HepG2 (cell line): ENCODE measurements at regions not wholly inside any gene's neighbourhood (a gene's known extent, or its start where the extent isn't known, plus 50 kb on each side); places are given as distances from the start of the nearest gene placed in this dataset.

Experiments used
- EZH2 ChIP-seq: conservative IDR thresholded peaks from 2 replicates; pipeline ENCODE4 v1.6.1; 2012; ENCODE audit warnings: mild to moderate bottlenecking, low read depth, low read length, moderate library complexity
- FOXA3 ChIP-seq: IDR thresholded peaks from 2 replicates; pipeline ENCODE4 v1.6.1; 2016; ENCODE audit warnings: missing genetic modification reagents, missing compliant biosample characterization
- MAX ChIP-seq: IDR thresholded peaks from 2 replicates; pipeline ENCODE4 v1.6.1; 2012; ENCODE audit warnings: inconsistent platforms
- RNF2 ChIP-seq: fragments of 450-650 bp; conservative IDR thresholded peaks from 2 replicates; pipeline ENCODE4 v1.6.1; 2016; ENCODE audit warnings: low read depth
- SMAD1 ChIP-seq: sonication (generic); formaldehyde crosslinking; IDR thresholded peaks from 2 replicates; pipeline ENCODE4 v1.4.0; 2020; ENCODE audit warnings: missing genetic modification reagents, low read depth, mild to moderate bottlenecking, borderline replicate concordance
- ZNF644 ChIP-seq: IDR thresholded peaks from 2 replicates; pipeline ENCODE4 v1.6.1; 2016; ENCODE audit warnings: low read depth
- TF ChIP-seq, protein P1 (sequence below), 2 experiments: IDR thresholded peaks; 2 replicates each; pipeline ENCODE4 v1.6.1; 2011 to 2012; ENCODE audit warnings: low read length in 2 of 2, borderline replicate concordance in 1 of 2, low read depth in 1 of 2, mild to moderate bottlenecking in 1 of 2, moderate library complexity in 1 of 2

DNA sequence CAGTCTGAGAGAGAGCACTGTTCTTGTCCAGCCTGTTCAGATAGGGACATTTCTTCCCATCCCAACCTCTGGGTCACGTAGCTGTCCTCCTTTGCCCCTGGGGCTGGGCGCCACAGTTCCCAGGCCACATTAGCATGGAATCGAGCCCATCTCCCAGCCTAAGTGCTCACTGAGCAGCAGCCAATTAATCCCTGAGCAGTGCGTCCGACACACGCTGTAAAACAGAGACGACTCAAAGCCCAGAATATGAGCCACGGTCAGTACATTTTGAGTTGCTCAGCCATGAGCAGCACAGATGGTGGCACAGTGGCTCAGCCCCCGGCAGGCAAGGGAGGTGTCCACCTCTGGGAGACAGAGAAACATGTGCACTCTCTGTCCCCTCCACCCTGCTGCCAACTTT is 267.4 kb downstream of the NPHP4 start:
- TF ChIP-seq FOXA3 (CRISPR knock-in tag) = no peak
- TF ChIP-seq RNF2 = no peak
- TF ChIP-seq MAX = no peak
- no peak for TF ChIP-seq ZNF644 (CRISPR knock-in tag)
- TF ChIP-seq SMAD1 = no peak
- TF ChIP-seq, protein P1, sequence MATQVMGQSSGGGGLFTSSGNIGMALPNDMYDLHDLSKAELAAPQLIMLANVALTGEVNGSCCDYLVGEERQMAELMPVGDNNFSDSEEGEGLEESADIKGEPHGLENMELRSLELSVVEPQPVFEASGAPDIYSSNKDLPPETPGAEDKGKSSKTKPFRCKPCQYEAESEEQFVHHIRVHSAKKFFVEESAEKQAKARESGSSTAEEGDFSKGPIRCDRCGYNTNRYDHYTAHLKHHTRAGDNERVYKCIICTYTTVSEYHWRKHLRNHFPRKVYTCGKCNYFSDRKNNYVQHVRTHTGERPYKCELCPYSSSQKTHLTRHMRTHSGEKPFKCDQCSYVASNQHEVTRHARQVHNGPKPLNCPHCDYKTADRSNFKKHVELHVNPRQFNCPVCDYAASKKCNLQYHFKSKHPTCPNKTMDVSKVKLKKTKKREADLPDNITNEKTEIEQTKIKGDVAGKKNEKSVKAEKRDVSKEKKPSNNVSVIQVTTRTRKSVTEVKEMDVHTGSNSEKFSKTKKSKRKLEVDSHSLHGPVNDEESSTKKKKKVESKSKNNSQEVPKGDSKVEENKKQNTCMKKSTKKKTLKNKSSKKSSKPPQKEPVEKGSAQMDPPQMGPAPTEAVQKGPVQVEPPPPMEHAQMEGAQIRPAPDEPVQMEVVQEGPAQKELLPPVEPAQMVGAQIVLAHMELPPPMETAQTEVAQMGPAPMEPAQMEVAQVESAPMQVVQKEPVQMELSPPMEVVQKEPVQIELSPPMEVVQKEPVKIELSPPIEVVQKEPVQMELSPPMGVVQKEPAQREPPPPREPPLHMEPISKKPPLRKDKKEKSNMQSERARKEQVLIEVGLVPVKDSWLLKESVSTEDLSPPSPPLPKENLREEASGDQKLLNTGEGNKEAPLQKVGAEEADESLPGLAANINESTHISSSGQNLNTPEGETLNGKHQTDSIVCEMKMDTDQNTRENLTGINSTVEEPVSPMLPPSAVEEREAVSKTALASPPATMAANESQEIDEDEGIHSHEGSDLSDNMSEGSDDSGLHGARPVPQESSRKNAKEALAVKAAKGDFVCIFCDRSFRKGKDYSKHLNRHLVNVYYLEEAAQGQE (IDR thresholded peaks at IDR 0.05; ENCODE audit: borderline replicate concordance in 1 of 2, low read depth in 1 of 2, low read length in 2 of 2) = no peak
- no peak for TF ChIP-seq EZH2
